ENCODE measurements at regions not wholly inside any gene's neighbourhood (a gene's known extent, or its start where the extent isn't known, plus 50 kb on each side); places are given as distances from the start of the nearest gene placed in this dataset.
A peak's percentile ranks its signal among the peaks of the same experiment; 100 is the strongest.

DNA sequence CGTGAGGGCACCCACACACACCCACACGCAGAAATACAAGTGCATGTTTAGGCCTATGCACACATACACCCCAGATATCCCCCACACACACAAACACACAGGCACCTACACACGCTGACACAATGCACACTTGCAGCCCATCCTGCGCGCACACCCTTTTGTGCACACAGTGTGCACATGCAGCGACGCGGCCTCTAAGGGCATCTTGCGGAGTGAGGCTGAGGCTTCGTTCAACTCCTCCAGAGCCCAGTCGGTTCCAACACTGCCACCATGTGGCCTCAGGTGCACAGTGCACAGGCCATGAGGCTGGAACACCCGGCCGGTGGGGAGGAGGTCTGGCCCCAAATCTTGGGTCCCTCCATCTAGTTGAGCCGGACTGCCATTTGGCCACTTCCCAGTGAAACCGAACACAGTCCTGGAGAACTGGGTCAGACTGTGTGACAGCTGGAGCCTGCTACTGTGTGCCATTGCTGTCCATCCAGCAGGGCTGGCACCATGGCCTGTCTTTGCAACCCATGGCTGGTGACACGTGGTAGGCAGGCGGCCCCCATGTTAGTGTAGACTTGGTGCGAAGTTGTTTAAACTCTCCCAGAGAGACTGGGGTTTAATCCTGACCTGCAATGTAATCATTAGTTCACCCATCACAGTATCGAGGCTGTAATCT lies 97.7 kb upstream of the MVB12B start:
- no peaks in the 10 kb centered on the region for H3K4me1 ChIP-seq (ENCODE audit: control insufficient read depth in 2 of 2, insufficient read depth in 2 of 2, low read length in 2 of 2)
- H3K4me3 ChIP-seq (ENCODE audit: low read length in 2 of 2): no peak overlapping the region
- H3K27ac ChIP-seq (ENCODE audit: low read depth in 1 of 2, low read length in 1 of 2): no peak overlapping the region
- WGBS: 38% methylated on average over 19 of the region's 19 CpGs
- H3K9me3 ChIP-seq (ENCODE audit: control insufficient read depth in 2 of 2, insufficient read depth in 1 of 2, low read length in 1 of 2): no peaks in the 10 kb centered on the region
- no peaks in the 10 kb centered on the region for H3K36me3 ChIP-seq (ENCODE audit: control insufficient read depth in 2 of 2, insufficient read depth in 2 of 2, low read length in 1 of 2)
- peaks cover 0 to 38% of the 10 kb centered on the region in 2 donors for H3K27me3 ChIP-seq (ENCODE audit: control insufficient read depth in 2 of 2, insufficient read depth in 1 of 2, low read length in 1 of 2)
- peak; percentile 16 to 70 (median 47) for DNase-seq (ENCODE audit: low read depth in 6 of 9, low spot score in 9 of 9)

DNA sequence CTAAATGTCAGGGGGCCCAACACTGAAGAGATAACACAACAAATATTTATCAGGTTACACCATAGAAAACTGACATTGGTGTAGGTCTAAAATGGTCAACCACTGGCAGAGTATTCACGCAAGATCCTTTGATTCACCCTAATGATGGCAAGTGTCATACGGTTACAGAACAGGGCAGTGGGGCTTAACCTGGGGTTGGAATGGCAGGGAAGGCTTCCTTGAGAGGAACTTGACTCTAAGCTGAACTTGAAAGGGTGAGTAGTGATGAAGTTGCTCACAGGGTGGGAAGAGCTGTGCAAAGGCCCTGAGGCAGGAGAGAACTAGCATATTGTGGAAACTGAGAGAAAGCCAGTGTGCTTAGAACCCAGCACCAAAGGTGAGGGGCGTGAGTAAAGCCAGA lies 97.1 kb upstream of the MVB12B start:
- 94% methylated on average over 3 of the region's 3 CpGs for WGBS
- no peak for DNase-seq (ENCODE audit: low read depth in 6 of 9, low spot score in 9 of 9)
- no peaks in the 10 kb centered on the region for H3K36me3 ChIP-seq (ENCODE audit: control insufficient read depth in 2 of 2, insufficient read depth in 2 of 2, low read length in 1 of 2)
- H3K4me1 ChIP-seq (ENCODE audit: control insufficient read depth in 2 of 2, insufficient read depth in 2 of 2, low read length in 2 of 2): no peaks in the 10 kb centered on the region
- peaks cover 0 to 32% of the 10 kb centered on the region in 2 donors for H3K27me3 ChIP-seq (ENCODE audit: control insufficient read depth in 2 of 2, insufficient read depth in 1 of 2, low read length in 1 of 2)
- no peak overlapping the region for H3K4me3 ChIP-seq (ENCODE audit: low read length in 2 of 2)
- no peak overlapping the region for H3K27ac ChIP-seq (ENCODE audit: low read depth in 1 of 2, low read length in 1 of 2)
- H3K9me3 ChIP-seq (ENCODE audit: control insufficient read depth in 2 of 2, insufficient read depth in 1 of 2, low read length in 1 of 2): no peaks in the 10 kb centered on the region

GRCh38 chr9:126230692-126231091 lies 95.9 kb upstream of the MVB12B start:
- Histone ChIP-seq H3K4me1 (ENCODE audit: control insufficient read depth in 2 of 2, insufficient read depth in 2 of 2, low read length in 2 of 2) (no peaks in the 10 kb centered on the region), H3K4me3 (ENCODE audit: low read length in 2 of 2) (no peak overlapping the region), H3K27ac (ENCODE audit: low read depth in 1 of 2, low read length in 1 of 2) (no peak overlapping the region), H3K36me3 (ENCODE audit: control insufficient read depth in 2 of 2, insufficient read depth in 2 of 2, low read length in 1 of 2) (no peaks in the 10 kb centered on the region), H3K27me3 (ENCODE audit: control insufficient read depth in 2 of 2, insufficient read depth in 1 of 2, low read length in 1 of 2) (peaks cover 0 to 31% of the 10 kb centered on the region in 2 donors), H3K9me3 (ENCODE audit: control insufficient read depth in 2 of 2, insufficient read depth in 1 of 2, low read length in 1 of 2) (no peaks in the 10 kb centered on the region)
- 95% methylated on average over 11 of the region's 11 CpGs for WGBS
- DNase-seq (ENCODE audit: low read depth in 6 of 9, low spot score in 9 of 9): no peak

DNA sequence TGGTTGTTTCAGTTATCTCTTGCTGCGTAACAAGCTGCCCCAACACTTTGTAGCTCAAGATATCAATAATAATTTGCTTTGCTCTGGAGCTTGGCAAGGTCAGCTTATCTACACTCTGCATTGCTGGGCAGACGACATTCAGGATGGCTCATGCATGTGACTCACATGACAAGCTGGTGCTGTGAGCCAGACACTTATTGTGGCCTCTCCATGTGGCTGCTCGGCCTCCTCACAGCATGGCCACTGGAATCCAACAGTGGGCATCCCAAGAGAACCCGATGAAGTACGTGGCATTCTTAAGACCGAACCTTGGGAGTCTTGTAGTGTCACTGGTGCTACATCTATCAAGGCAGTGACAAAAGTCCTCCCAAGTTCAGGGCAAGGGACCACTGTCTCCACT lies 94.2 kb upstream of the MVB12B start:
- Histone ChIP-seq H3K36me3 (ENCODE audit: control insufficient read depth in 2 of 2, insufficient read depth in 2 of 2, low read length in 1 of 2) (no peaks in the 10 kb centered on the region), H3K9me3 (ENCODE audit: control insufficient read depth in 2 of 2, insufficient read depth in 1 of 2, low read length in 1 of 2) (no peaks in the 10 kb centered on the region), H3K4me3 (ENCODE audit: low read length in 2 of 2) (no peak overlapping the region), H3K27me3 (ENCODE audit: control insufficient read depth in 2 of 2, insufficient read depth in 1 of 2, low read length in 1 of 2) (peaks cover 0 to 16% of the 10 kb centered on the region in 2 donors), H3K27ac (ENCODE audit: low read depth in 1 of 2, low read length in 1 of 2) (no peak overlapping the region), H3K4me1 (ENCODE audit: control insufficient read depth in 2 of 2, insufficient read depth in 2 of 2, low read length in 2 of 2) (no peaks in the 10 kb centered on the region)
- WGBS: 96% methylated on average over 6 of the region's 6 CpGs
- no peak for DNase-seq (ENCODE audit: low read depth in 6 of 9, low spot score in 9 of 9)

- Histone ChIP-seq H3K4me1 (ENCODE audit: control insufficient read depth in 2 of 2, insufficient read depth in 2 of 2, low read length in 2 of 2) (no peaks in the 10 kb centered on the region), H3K27ac (ENCODE audit: low read depth in 1 of 2, low read length in 1 of 2) (no peak overlapping the region), H3K9me3 (ENCODE audit: control insufficient read depth in 2 of 2, insufficient read depth in 1 of 2, low read length in 1 of 2) (no peaks in the 10 kb centered on the region), H3K27me3 (ENCODE audit: control insufficient read depth in 2 of 2, insufficient read depth in 1 of 2, low read length in 1 of 2) (peaks cover 0 to 10% of the 10 kb centered on the region in 2 donors), H3K36me3 (ENCODE audit: control insufficient read depth in 2 of 2, insufficient read depth in 2 of 2, low read length in 1 of 2) (no peaks in the 10 kb centered on the region), H3K4me3 (ENCODE audit: low read length in 2 of 2) (no peak overlapping the region)
- WGBS: 95% methylated on average over 9 of the region's 9 CpGs
- DNase-seq (ENCODE audit: low read depth in 6 of 9, low spot score in 9 of 9): no peak
Measured at GRCh38 chr9:126233175-126233574, 93.5 kb upstream of the MVB12B start.

GRCh38 chr9:126233913-126234525 lies 92.6 kb upstream of the MVB12B start:
- WGBS: 96% methylated on average over 21 of the region's 21 CpGs
- Histone ChIP-seq H3K4me1 (ENCODE audit: control insufficient read depth in 2 of 2, insufficient read depth in 2 of 2, low read length in 2 of 2) (no peaks in the 10 kb centered on the region), H3K9me3 (ENCODE audit: control insufficient read depth in 2 of 2, insufficient read depth in 1 of 2, low read length in 1 of 2) (no peaks in the 10 kb centered on the region), H3K27ac (ENCODE audit: low read depth in 1 of 2, low read length in 1 of 2) (no peak overlapping the region), H3K27me3 (ENCODE audit: control insufficient read depth in 2 of 2, insufficient read depth in 1 of 2, low read length in 1 of 2) (peaks cover 0 to 3% of the 10 kb centered on the region in 2 donors), H3K36me3 (ENCODE audit: control insufficient read depth in 2 of 2, insufficient read depth in 2 of 2, low read length in 1 of 2) (no peaks in the 10 kb centered on the region), H3K4me3 (ENCODE audit: low read length in 2 of 2) (no peak overlapping the region)
- DNase-seq (ENCODE audit: low read depth in 6 of 9, low spot score in 9 of 9): no peak

- no peaks in the 10 kb centered on the region for H3K9me3 ChIP-seq (ENCODE audit: control insufficient read depth in 2 of 2, insufficient read depth in 1 of 2, low read length in 1 of 2)
- peaks cover 0 to 3% of the 10 kb centered on the region in 2 donors for H3K27me3 ChIP-seq (ENCODE audit: control insufficient read depth in 2 of 2, insufficient read depth in 1 of 2, low read length in 1 of 2)
- H3K4me1 ChIP-seq (ENCODE audit: control insufficient read depth in 2 of 2, insufficient read depth in 2 of 2, low read length in 2 of 2): no peaks in the 10 kb centered on the region
- no peaks in the 10 kb centered on the region for H3K36me3 ChIP-seq (ENCODE audit: control insufficient read depth in 2 of 2, insufficient read depth in 2 of 2, low read length in 1 of 2)
- H3K27ac ChIP-seq (ENCODE audit: low read depth in 1 of 2, low read length in 1 of 2): no peak overlapping the region
- WGBS: 87% methylated on average over 8 of the region's 8 CpGs
- no peak overlapping the region for H3K4me3 ChIP-seq (ENCODE audit: low read length in 2 of 2)
- no peak for DNase-seq (ENCODE audit: low read depth in 6 of 9, low spot score in 9 of 9)
Measured at GRCh38 chr9:126234681-126235335, 91.8 kb upstream of the MVB12B start.

GRCh38 chr9:126235336-126236243 lies 91.0 kb upstream of the MVB12B start:
- 92% methylated on average over 49 of the region's 49 CpGs for WGBS
- H3K27me3 ChIP-seq (ENCODE audit: control insufficient read depth in 2 of 2, insufficient read depth in 1 of 2, low read length in 1 of 2): no peaks in the 10 kb centered on the region

More at GRCh38 chr9:126235336-126236243, 91.0 kb upstream of the MVB12B start:
- Histone ChIP-seq H3K36me3 (ENCODE audit: control insufficient read depth in 2 of 2, insufficient read depth in 2 of 2, low read length in 1 of 2) (no peaks in the 10 kb centered on the region), H3K9me3 (ENCODE audit: control insufficient read depth in 2 of 2, insufficient read depth in 1 of 2, low read length in 1 of 2) (no peaks in the 10 kb centered on the region), H3K27ac (ENCODE audit: low read depth in 1 of 2, low read length in 1 of 2) (no peak overlapping the region), H3K4me1 (ENCODE audit: control insufficient read depth in 2 of 2, insufficient read depth in 2 of 2, low read length in 2 of 2) (no peaks in the 10 kb centered on the region), H3K4me3 (ENCODE audit: low read length in 2 of 2) (no peak overlapping the region)
- DNase-seq (ENCODE audit: low read depth in 6 of 9, low spot score in 9 of 9): no peak
